AG04449 (cell line): ENCODE measurements at regions not wholly inside any gene's neighbourhood (a gene's known extent, or its start where the extent isn't known, plus 50 kb on each side); places are given as distances from the start of the nearest gene placed in this dataset.

ENCODE experiments used
- CTCF ChIA-PET: fragments of 350-600 bp; formaldehyde crosslinking; extraction: SDS; loops from one replicate; lab custom pipeline; 2021; ENCODE audit warnings: antibody characterized with exemption; lab: Yijun Ruan, JAX
- POLR2A ChIA-PET: fragments of 400-600, 350-600 bp; formaldehyde crosslinking; extraction: SDS; loops from one replicate; lab custom pipeline; 2020; ENCODE audit warnings: antibody characterized with exemption, inconsistent platforms; lab: Yijun Ruan, JAX
- DNase-seq: peaks from one replicate; pipeline ENCODE4 v3.0.0-alpha.2; 2010; ENCODE audit warnings: low read depth, low spot score
- H3K4me3 ChIP-seq: 2 replicates; pipeline ENCODE4 v1.5.1; 2011; ENCODE audit warnings: low read depth, mild to moderate bottlenecking, control low read depth, low read length
- CTCF ChIP-seq: IDR thresholded peaks from one replicate; pipeline ENCODE4 v1.5.1; 2011; ENCODE audit warnings: mild to moderate bottlenecking, moderate library complexity, low read length, control low read depth, inconsistent platforms; ENCODE audit not compliant: insufficient read depth; ENCODE audit errors: missing control alignments

- CTCF ChIA-PET, result no interaction called here
- POLR2A ChIA-PET, result no interaction called here
- no peak for DNase-seq
- H3K4me3 ChIP-seq, result no peak overlapping the region
- TF ChIP-seq CTCF, result no peak
Observed at GRCh38 chr5:17709011-17709710, 74.9 kb downstream of the TAF11L14 start.

GRCh38 chr5:17713301-17713700, 79.0 kb downstream of the TAF11L14 start:
- TF ChIP-seq CTCF, result no peak
- ChIA-PET CTCF (no interaction called here), POLR2A (no interaction called here)
- H3K4me3 ChIP-seq, result no peak overlapping the region
- no peak for DNase-seq

- TF ChIP-seq CTCF, result no peak
- POLR2A ChIA-PET, result no interaction called here
- no peak overlapping the region for H3K4me3 ChIP-seq
- CTCF ChIA-PET, result no interaction called here
- no peak for DNase-seq
Observed at GRCh38 chr5:17714186-17714585, 79.9 kb downstream of the TAF11L14 start.

- POLR2A ChIA-PET, result no interaction called here
- DNase-seq, result no peak
- no peak overlapping the region for H3K4me3 ChIP-seq
- TF ChIP-seq CTCF, result no peak
- CTCF ChIA-PET, result no interaction called here
Observed at GRCh38 chr5:17719592-17719991, 85.3 kb downstream of the TAF11L14 start.

- H3K4me3 ChIP-seq, result no peak overlapping the region
- no peak for DNase-seq
- TF ChIP-seq CTCF, result no peak
- CTCF ChIA-PET, result no interaction called here
- POLR2A ChIA-PET, result no interaction called here
Observed at GRCh38 chr5:17720071-17720470, 85.8 kb downstream of the TAF11L14 start.

- TF ChIP-seq CTCF, result no peak
- CTCF ChIA-PET, result no interaction called here
- H3K4me3 ChIP-seq, result no peak overlapping the region
- no peak for DNase-seq
- POLR2A ChIA-PET, result no interaction called here
Observed at GRCh38 chr5:17723876-17724275, 89.6 kb downstream of the TAF11L14 start.
